GM12892 (cell line): ENCODE measurements at regions not wholly inside any gene's neighbourhood (a gene's known extent, or its start where the extent isn't known, plus 50 kb on each side); places are given as distances from the start of the nearest gene placed in this dataset.
"Not testable (repeated sequence)": the region's sequence is repeated elsewhere in the genome, so short reads cannot be mapped to it uniquely, and the experiment has no call there.

Source experiments
- DNase-seq: peaks from one replicate; pipeline ENCODE4 v3.0.0; 2011; ENCODE audit not compliant: insufficient read length
- FAIRE-seq: peaks from 2 replicates; lab custom pipeline; 2011; peaks lifted over from hg19 to GRCh38; lab: Jason Lieb, UNC
- POLR2A ChIP-seq: IDR thresholded peaks from 2 replicates; pipeline ENCODE4 v1.6.1; 2011; ENCODE audit warnings: low read depth, low read length, control low read depth
- POLR2AphosphoS5 ChIP-seq: IDR thresholded peaks from 2 replicates; pipeline ENCODE4 v1.6.1; 2011; ENCODE audit warnings: low read depth, low read length, control low read depth
- TAF1 ChIP-seq: IDR thresholded peaks from 2 replicates; pipeline ENCODE4 v1.6.1; 2011; ENCODE audit warnings: low read depth, mild to moderate bottlenecking, control low read depth, low read length, borderline replicate concordance

DNA sequence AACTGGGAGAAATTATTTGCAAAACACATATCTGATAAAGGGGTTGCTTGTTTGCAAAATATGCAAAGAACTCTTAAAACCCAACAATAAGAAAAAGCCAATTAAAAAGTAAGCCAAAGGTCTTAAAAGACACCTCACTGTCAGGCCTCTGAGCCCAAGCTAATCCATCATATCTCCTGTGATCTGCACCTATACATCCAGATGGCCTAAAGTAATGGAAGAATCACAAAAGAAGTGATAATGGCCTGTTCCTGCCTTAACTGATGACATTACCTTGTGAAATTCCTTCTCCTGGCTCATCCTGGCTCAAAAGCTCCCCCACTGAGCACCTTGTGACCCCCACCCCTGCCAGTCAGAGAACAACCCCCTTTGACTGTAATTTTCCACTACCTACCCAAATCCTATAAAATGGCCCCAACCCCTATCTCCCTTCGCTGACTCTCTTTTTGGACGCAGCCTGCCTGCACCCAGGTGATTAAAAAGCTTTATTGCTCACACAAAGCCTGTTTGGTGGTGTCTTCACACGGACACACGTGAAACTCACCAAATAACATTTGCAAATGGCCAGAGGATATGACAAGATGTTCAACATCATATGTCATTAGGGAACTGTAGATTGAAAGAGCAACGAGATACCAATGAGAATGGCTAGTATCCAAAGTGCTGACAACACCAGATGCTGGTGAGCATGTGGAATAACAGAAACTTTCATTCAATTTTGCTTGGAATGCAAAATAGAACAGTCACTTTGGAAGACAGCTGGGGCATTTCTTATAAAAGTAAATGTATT lies 565.0 kb upstream of the ADGRB3 start:
- TF ChIP-seq POLR2AphosphoS5 (no peak), TAF1 (no peak), POLR2A (no peak)
- FAIRE-seq, result no peak
- DNase-seq, result no peak

DNA sequence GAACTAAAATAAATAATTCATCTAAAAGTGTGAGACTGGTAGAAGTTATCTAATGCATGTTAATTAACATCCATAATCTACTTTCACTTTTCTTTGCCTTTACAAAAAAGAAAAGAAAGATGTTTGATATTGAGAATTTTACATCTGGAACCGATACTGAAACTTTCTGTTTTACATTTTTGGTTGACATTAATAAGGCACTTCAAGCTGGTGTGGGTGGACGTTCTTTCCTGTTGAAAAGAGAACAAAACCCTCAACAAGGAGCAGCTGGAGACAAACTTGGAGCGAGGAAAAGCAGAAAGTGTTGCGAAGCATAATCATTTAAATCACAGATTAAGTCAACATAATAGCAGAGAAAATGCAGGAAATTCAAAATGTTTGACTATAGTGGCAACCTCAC lies 575.2 kb upstream of the ADGRB3 start:
- FAIRE-seq, result no peak

DNA sequence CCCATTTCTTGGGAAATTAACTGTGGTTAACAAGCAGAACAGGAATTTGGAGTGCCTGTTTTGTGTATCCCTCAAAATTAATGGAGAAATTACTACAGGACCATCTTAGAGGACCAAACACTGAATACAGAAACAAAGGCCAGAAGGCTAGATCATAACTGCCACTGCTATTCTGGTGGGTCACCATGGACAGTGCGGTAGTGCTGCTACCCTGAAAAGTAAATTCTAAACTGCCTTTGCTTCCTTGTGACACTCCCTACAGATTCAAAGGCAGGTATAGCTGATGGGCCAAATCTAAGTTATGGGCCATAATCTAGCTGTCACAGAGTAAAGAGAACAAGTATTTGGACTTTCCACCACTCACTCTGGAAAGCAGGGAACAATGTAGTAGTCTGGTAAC lies 575.8 kb upstream of the ADGRB3 start:
- no peak for FAIRE-seq
- no peak for TF ChIP-seq POLR2AphosphoS5
- TF ChIP-seq POLR2A, result no peak
- no peak for TF ChIP-seq TAF1
- DNase-seq, result no peak

More for the DNA sequence above, 575.2 kb upstream of the ADGRB3 start:
- DNase-seq, result no peak
- no peak for TF ChIP-seq POLR2AphosphoS5
- TF ChIP-seq POLR2A, result no peak
- TF ChIP-seq TAF1, result no peak

DNA sequence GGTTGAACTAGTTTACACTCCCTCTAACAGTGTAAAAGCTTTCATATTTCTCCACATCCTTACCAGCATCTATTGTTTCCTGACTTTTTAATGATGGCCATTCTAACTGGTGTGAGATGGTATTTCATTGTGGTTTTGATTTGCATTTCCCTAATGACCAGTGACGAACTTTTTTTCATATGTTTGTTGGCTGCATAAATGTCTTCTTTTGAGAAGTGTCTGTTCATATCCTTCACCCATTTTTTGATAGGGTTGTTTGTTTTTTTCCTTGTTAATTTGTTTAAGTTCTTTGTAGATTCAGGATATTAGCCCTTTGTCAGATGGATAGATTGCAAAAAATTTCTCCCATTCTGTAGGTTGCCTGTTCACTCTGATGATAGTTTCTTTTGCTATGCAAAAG lies 578.5 kb upstream of the ADGRB3 start:
- not testable (repeated sequence) for DNase-seq, FAIRE-seq

DNA sequence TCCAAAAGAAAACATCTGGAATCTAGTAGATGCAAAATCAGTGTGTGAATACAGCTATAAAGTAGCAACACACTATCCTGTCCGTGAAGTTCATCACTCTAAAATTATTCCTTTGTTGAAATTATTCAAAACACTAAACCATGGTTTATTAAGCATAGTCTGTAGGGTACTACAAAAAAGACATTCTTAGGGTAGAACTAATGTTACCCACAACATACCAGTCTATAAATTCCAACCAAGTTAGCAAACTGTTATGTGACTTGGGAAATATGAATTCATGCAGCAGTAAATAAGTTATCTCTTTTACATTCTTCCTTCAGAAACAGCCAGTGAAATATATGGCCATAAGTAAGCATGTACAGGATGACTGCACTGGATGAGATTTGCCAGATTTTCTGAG lies 580.3 kb upstream of the ADGRB3 start:
- TF ChIP-seq POLR2AphosphoS5, result no peak
- TF ChIP-seq POLR2A, result no peak
- no peak for FAIRE-seq
- no peak for DNase-seq

DNA sequence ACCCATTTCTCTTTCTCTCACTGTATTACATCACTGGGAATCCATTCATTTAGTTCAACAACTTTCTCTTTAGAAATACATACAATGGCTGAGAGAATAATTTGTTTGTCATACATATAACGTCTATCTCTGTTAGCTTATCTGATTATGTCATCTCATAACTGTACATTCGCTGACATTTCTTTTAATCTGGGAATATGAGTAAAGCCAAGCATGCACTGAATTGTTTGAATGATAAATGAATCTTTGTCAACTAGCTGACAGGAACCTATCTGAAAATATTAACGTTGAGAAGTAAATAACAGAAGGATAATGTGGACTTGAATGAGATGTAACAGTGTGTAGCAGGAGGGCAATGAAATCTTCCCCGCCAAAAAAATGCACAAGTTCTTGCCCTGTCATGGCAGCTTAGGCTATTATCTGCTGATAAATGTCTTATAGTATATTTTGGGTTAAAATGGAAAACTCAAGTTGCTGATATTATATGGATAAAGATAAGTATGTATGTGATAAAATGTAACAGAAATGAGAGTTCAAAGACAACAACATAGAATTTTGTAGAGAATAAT lies 581.2 kb upstream of the ADGRB3 start:
- FAIRE-seq, result no peak
- no peak for TF ChIP-seq TAF1
- no peak for TF ChIP-seq POLR2AphosphoS5
- TF ChIP-seq POLR2A, result no peak
- DNase-seq, result no peak

DNA sequence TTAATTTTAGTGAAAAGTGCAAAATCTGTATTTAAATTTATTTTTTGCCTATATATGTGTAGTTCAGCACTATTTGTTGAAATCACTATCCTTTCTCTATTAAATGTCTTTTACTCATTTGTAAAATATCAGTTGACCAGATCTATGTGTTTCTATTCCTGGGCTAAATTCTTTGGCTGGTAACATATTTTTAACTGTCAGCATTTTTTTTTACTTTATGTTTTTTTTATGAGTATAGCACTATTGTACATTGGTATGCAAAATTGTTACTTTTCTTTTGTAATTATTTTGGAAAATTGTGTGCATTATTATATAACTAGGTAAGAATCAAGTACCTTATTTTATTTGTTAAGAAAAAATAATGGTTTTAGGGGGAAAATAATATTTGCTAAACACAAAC lies 582.8 kb upstream of the ADGRB3 start:
- no peak for FAIRE-seq
- TF ChIP-seq POLR2A (no peak), POLR2AphosphoS5 (no peak), TAF1 (no peak)

DNA sequence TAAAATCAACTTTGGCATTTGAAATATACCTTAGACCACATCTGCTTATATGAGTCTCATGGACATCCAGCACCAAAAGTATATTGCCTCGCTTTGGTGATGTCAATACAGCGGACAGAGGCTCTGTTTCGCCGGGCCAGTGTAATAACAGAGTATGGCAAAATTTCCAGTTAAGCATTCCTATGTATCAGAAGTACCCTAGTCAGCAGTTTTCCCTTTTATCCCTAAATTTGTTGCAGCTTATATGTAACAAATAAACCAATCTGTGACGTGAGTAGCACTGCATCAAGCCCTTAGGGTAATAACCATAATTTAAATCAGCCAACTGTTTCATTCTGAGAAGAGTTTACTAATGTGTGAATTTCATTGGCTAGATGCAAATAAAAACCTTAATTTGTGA lies 585.5 kb upstream of the ADGRB3 start:
- FAIRE-seq (no peak), DNase-seq (no peak)
- no peak for TF ChIP-seq POLR2A
- no peak for TF ChIP-seq TAF1
- TF ChIP-seq POLR2AphosphoS5, result no peak

More for the DNA sequence above, 582.8 kb upstream of the ADGRB3 start:
- DNase-seq, result no peak

DNA sequence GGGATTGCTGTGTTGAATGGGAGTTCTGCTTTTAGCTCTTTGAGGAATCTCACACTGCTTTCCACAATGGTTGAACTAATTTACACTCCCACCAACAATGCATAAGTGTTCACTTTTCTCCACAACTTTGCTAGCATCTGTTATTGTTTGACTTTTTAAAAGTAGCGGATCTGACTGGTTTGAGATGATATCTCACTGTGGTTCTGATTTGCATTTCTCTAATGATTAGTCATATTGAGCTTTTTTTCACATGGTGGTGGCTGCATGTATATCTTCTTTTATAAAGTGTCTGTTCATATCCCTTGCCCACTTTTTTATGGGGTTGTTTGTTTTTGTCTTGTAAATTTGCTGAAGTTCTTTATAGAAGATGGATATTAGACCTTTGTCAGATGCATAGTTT lies 588.3 kb upstream of the ADGRB3 start:
- FAIRE-seq (no peak), DNase-seq (no peak)
- TF ChIP-seq TAF1, result no peak
- TF ChIP-seq POLR2A, result no peak
- no peak for TF ChIP-seq POLR2AphosphoS5

DNA sequence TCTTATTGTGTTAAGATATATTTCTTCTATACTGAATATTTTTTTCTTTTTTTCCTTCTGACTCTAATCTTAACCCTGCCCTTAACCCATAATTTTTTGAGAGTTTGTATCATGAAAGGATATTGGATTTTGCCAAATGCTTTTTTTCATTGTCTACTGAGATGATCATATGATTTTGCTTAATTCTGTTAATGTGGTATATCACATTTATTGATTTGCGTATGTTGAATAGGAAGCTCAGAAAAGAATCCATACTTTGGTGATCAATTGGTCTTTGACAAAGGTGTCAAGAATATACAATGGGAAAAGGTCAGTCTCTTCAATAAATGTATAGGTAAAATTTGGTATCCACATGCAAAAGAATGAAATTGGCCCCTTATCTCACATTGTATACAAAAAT lies 588.8 kb upstream of the ADGRB3 start:
- TF ChIP-seq POLR2A (no peak), TAF1 (no peak), POLR2AphosphoS5 (no peak)
- FAIRE-seq (no peak), DNase-seq (no peak)

DNA sequence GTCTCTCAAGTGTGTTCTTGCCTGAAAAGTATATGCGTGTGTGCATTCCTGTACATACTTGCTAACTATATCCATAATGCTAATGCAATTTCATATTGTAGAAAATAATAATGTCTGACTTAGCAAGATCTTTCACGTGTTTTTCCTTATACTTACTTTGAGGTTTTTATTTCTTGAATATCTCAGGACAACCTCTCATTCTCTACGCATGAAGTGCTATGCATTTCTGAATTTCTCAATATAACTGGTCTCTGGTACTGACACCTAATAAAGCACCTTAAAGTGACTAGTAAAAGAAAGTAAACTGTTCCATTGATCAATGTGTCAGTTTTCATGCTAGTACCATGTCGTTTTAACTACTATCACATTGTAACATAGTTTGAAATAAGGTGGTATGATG lies 589.9 kb upstream of the ADGRB3 start:
- TF ChIP-seq POLR2A (no peak), TAF1 (no peak), POLR2AphosphoS5 (no peak)
- DNase-seq (no peak), FAIRE-seq (no peak)

DNA sequence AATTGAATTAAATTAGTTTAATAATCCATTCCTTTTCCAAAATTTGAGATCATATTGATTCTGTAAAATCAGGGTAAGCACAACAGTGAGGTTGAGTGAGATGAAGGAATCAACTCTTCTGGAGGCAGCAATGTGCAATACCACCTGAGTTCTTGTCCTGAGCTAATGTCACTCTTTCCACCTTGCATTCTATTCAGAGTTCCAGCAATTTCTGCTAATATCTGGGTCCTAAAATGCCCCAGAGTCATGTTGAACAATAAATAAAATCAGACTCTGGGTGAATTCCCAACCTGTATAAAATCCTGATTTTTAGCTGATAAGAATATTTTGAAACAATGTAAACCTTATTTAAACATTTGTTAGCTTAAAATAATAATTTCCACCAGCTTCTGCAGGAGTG lies 590.8 kb upstream of the ADGRB3 start:
- DNase-seq, result no peak
- no peak for TF ChIP-seq POLR2AphosphoS5
- no peak for TF ChIP-seq POLR2A
- TF ChIP-seq TAF1, result no peak
- no peak for FAIRE-seq

DNA sequence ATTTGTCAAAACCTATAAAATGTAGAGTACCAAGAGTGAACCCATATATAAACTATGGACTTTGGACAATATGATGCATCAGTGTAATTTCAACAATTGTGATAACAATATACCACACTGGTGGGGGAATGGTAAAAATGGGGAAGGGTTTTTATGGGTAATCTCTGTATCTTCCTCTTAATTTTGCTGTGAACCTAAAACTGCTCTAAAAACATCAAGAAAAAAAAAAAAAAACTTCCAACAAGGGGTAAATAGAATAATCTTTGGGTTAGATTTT lies 592.0 kb upstream of the ADGRB3 start:
- TF ChIP-seq TAF1 (no peak), POLR2AphosphoS5 (no peak), POLR2A (no peak)
- DNase-seq (no peak), FAIRE-seq (no peak)
